Loucy (cell line): ENCODE measurements at regions not wholly inside any gene's neighbourhood (a gene's known extent, or its start where the extent isn't known, plus 50 kb on each side); places are given as distances from the start of the nearest gene placed in this dataset.

Experiments used
- CTCF ChIP-seq: fragments of 200-600 bp; sonication (generic); conservative IDR thresholded peaks from 2 replicates; pipeline ENCODE4 v1.5.1; 2014; ENCODE audit warnings: mild to moderate bottlenecking, antibody characterized with exemption, low read length
- EZH2phosphoT487 ChIP-seq: fragments of 200-600 bp; IDR thresholded peaks from 2 replicates; pipeline ENCODE4 v1.6.1; 2018; ENCODE audit warnings: antibody characterized with exemption, mild to moderate bottlenecking, moderate library complexity, borderline replicate concordance

GRCh38 chr2:62593825-62594224 is 87.8 kb upstream of the TMEM17 start:
- no peak for TF ChIP-seq CTCF
- TF ChIP-seq EZH2phosphoT487: no peak
